ENCODE measurements at regions not wholly inside any gene's neighbourhood (a gene's known extent, or its start where the extent isn't known, plus 50 kb on each side); places are given as distances from the start of the nearest gene placed in this dataset.

GRCh38 chr11:95515371-95515770, 274.2 kb downstream of the FAM76B start:
- TF ChIP-seq POLR2A (IDR thresholded peaks at IDR 0.05) (no peak), CTCF (IDR thresholded peaks at IDR 0.05 in 8 of 11, conservative IDR thresholded peaks at IDR 0.05 in 3 of 11) (no peak), POLR2AphosphoS5 (IDR thresholded peaks at IDR 0.05) (no peak)

All from spleen (tissue), 7 donors.